NCI-H187 treated with DMSO at 0.1 percent for 48 hours (cell line): ENCODE measurements at regions not wholly inside any gene's neighbourhood (a gene's known extent, or its start where the extent isn't known, plus 50 kb on each side); places are given as distances from the start of the nearest gene placed in this dataset.

Experiments
- DNase-seq: peaks from one replicate; lab custom pipeline; 2025; lab: John Stamatoyannopoulos, UW

DNA sequence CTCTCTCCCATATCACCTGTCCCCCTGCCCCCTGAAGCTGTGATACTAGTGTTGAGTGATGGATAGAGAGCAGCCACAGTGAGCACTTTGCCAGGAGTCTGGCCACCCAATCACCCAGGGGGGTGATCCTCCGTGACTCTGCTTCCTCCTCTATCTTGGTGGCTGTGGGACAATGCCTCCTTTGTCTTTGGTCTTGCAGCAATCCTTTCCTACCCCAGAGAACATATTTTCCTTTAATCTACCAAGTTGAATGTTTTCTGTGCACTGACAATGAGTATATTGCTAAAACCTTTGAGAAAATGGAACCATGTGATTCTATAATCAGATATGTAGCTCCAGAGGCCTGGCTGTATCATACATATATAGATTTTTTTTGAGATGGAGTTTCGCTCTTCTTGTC is 58.1 kb upstream of the HEPHL1 start:
- DNase-seq = no peak

DNA sequence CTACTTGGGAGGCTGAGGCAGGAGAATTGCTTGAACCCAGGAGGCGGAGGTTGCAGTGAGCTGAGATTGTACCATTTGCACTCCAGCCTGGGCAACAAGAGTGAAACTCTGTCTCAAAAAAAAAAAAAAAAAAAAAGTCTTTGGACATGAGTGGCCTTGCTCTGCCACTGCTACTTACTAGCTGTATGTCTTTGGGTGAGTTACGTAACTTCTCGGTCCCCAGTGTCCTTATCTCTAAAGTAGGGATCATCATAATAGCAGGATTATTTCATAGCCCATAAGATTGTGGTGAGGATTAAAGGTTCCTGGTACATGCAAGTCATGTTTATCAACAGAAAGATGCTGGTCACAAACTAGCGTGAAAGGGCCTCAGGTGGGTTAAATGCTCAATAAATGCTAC is 53.9 kb upstream of the HEPHL1 start:
- no peak for DNase-seq

DNA sequence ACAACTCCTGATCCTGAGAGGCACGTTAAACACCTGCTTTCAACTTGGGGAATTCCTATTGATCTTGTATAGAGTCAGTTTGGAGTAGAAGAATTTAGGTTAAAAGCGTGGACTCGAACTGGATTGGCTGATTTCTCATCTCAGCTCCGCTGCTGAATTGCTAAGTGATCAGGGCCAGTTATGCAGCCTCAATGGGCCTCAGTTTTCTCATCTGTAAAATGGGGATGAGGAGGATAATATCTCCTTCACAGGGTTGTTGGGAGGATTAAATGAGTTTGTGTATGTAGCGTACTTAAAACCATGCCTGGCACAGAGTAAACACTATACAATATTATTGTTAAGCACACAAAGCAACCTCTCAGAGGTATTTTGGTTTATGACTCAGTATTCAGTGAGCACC is 53.2 kb upstream of the HEPHL1 start:
- no peak for DNase-seq

DNA sequence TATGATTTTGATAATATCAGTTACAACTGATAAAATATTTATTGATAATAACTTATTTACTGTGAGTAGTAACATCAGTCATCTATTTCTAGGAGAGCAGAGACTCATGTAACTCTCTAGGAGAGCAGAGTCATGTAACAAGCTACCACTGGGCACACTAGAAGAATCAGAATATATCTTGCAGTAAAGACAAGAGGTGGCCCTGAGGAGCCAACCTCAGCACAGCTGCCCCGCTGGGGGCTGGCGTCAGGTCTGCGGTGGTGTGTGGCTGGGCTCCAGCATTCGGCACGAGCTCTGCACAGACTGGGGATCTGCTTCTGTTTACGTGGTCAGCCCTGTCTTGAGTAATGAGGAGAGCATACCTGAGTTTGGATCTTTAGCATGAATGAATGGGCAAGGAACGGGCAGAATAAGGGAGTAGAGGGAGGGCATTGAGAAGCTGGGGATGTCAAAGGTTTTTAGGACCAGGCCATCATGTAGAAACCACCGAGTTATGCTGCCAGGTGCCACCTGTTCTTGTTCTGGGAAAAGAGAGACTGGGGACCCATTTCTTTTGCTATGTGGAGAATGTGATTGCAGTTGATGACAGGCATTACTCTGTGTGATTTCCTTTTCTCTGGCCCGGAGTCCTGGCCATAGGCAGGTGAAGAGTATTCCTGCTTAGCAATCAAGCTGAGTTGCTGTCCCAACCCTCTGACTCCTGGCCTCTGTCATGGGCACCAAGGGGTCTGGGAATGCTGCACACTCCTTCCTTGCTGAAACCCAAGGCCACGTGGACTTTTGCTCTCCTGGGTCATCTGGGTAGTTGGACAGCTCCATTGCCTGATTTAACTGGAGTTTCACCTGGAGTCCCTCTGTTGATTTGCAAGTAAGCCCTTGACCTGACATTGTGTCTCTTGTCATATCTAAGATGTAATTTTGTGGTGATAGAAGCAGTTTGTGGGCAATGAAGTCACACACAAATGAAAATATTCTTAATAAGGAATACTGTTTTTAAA is 50.9 kb upstream of the HEPHL1 start:
- DNase-seq = no peak
